Activated T-helper 1 cell treated with anti-CD3 and anti-CD28 coated beads, Interleukin-2, amount 50 U/mL, for 16 hours (primary cell): ENCODE measurements at regions not wholly inside any gene's neighbourhood (a gene's known extent, or its start where the extent isn't known, plus 50 kb on each side); places are given as distances from the start of the nearest gene placed in this dataset.

Experiments used
- DNase-seq, 2 donors: peaks; one replicate each; pipeline ENCODE4 v3.0.0-alpha.2; 2020; ENCODE audit warnings: low read depth in 1 of 2, low spot score in 1 of 2

- no peak for DNase-seq
These were observed 297.1 kb upstream of the C9orf72 start for GRCh38 chr9:27870404-27870803.

DNA sequence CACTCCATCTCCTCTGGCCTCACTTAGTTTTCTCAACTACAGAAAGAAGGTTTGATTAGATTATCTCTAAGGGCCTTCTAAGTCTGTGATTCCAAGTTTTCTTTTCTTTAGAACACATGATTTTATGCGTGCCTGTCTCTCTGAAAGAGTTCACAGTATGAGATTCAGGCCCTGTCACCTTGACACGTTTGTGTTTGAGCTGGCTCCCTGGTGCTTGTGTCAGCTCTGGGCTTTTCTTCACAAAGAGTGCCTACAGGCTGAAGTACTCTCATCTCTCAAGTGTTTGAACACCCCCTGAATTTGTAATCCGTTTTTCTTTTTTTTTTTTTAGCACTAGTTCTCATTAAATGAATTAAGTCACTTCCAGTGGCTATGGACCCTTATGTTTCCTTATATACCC, 306.9 kb upstream of the C9orf72 start:
- no peak for DNase-seq

DNA sequence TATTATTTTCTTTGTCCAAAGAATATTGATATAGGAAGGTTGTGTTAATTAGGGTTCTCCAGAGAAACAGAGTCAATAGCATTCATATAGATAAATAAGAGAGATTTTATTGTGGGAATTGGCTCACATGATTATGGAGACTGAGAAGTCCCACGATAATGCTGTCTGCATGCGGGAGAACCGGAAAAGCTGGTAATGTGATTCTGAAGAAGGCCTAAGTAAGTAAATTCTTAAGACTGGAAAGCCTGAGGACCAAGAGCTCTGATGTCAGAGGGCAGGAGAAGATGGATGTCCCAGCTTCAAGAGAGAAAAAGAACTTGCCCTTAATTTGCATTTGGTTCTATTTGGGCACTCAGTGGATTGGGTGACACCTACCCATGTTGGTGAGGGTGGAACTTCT, 307.4 kb upstream of the C9orf72 start:
- no peak for DNase-seq

DNA sequence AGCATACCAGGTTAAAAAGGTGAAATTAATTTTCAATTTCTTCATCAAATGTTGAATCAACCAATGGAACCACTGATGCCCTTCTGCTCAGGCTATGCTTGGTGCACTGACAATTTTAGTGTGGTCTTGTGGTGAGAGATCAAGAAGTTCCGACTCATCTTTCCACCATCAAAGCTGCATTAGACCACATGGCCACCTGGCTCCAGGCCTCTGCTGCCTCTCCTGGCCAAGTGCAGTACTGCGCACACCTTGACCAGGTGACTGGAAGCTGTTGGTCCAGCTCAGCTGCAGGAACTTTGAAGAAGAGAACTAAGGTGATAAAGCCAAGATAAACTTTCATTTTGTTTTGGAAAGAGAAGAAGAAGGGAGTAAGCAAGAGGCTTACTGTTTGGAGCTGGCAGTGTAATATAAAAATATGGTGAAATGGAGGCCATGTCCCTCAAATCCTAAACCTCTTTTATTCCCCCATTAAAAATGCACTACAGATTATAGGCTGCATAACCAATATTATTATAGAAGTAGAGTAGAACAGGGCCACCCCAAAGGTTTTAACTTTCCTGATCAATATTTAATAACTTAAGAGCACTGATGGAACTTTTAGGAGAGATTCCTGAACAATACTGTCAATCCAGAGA, 315.5 kb upstream of the C9orf72 start:
- no peak for DNase-seq

GRCh38 chr9:27924502-27924901, 351.2 kb upstream of the C9orf72 start:
- no peak for DNase-seq

DNA sequence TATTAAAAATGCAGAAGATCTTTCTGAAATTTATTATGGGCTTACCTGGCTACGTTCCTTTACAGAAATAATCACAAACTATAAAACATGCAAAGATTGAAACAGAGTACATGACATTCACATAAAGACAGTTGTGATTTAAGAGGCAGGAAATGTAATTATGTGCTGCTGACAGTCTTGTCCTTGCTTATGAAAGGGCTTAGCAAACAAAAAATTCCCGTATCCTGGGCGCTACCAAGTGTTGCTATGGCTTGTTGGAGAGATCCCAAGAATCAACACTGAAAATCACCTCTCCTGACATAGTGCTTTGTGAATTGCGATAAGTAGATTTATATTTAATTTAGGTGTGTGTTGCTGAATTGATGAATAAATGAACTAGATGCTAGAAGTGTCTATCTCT, 352.5 kb upstream of the C9orf72 start:
- DNase-seq = no peak

DNA sequence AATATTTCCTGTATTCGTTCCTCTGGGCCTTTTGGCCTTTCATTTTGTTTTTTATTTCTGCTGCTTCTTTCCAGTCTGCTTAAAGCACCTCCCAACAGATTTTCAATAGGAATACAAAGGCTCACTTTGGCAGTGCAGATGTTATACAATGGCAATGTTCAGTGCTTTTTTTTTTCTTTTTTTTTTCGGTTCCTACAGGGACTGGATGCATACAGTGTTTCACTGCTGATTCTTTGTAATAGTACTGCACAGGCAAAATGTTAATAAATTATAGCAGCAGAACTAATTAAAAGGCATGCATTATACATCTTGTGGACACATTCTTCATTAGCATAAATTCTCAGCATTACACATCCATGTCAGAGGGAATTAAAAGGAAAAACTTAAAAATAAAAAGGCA, 356.6 kb upstream of the C9orf72 start:
- no peak for DNase-seq

GRCh38 chr9:27933210-27934025, 360.1 kb upstream of the C9orf72 start:
- no peak for DNase-seq

- no peak for DNase-seq
These were observed 361.2 kb upstream of the C9orf72 start for GRCh38 chr9:27934471-27934870.

- no peak for DNase-seq
These were observed 365.9 kb upstream of the C9orf72 start for GRCh38 chr9:27939186-27939585.

DNA sequence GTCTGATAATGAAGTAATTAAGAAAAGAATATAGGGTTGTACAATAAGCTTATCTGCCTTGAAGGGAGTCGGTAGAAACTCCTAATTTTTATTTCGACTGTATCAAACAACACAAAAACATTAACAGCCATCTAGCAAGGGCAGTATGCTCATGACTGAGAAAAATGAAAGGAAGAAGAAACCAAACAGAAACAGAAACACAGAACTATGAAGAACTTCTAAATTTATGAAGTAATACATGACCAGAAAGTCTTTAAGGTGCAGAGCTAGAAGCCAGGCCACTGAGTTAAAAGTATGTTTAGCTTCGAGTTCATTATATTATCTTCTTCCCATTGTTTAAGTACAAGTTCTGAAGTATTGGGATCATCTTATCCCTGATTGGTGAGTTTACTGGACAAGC, 367.3 kb upstream of the C9orf72 start:
- DNase-seq = no peak

- DNase-seq = no peak
These were observed 370.2 kb upstream of the C9orf72 start for GRCh38 chr9:27943501-27943900.

DNA sequence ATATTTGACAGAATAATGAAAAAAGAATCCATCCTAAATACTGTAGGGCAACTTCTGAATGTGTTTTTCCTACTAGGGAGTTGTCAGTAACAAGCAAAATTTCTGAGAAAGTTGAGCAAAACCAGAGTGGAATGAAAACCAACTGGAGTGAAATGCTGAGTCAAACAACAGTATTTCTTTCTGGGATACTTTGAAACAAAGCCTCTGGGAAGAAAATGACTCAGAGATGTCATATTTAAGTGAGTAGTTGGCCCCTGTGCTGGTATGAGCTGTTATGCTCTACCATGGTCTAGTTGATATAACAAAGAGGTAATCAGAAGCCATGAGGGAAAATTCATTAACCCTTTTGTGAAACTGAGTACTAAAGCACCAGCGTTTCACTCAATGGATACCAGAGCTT, 372.1 kb upstream of the C9orf72 start:
- DNase-seq = no peak

DNA sequence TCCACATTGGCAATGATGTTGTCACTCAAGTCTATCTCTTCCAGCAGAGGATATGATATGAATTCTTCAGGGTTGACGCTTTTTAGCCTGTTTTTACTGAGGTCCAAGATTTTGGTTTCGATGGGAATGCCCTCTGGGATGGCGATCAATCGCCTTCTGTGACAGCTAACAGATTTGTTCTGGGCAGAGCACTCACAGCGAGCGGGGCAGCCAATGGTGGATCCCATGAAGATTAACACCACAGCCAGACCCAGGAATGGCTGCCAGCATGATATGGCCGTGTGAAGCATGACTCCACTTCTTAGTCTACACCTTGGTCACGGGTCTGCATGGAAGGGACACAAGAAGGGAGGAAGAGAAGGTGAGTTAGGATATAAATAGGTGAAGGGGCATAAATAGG, 377.1 kb upstream of the C9orf72 start:
- DNase-seq = no peak

DNA sequence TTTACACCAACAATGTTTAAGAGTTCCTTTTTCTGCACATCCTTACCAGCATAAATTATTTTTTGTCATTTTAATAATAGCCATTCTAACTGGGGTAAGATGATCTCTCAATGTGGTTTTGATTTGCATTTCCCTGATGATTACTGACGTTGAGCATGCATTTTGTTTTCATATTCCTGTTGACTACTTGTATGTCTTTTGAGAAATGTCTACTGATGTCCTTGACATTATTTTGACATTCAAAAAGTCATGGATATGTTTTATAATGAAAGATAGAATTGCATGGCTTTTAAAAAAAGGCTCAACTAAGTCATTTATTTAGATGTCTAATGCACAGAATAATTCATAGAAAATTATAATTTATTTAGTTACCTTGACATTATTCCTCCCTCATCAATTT, 381.6 kb upstream of the C9orf72 start:
- DNase-seq = no peak

DNA sequence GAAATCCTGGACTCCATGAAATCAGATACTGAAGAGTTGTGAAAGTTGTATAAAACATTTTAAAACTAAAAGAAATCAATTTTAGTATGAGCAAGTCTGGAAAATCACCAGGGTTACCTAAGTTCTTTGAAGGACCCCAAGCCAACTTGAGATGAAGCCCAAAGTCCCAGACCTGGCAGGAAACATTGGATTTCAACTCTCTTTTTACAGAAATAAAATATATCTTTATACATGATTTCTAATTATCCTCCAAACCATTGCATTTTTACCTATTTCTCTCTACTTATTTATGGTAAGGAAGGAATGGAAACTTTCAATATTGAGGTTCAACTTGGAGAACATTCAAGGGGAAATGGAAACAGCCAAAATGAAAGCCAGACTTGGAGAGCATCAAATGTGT, 390.6 kb upstream of the C9orf72 start:
- no peak for DNase-seq

DNA sequence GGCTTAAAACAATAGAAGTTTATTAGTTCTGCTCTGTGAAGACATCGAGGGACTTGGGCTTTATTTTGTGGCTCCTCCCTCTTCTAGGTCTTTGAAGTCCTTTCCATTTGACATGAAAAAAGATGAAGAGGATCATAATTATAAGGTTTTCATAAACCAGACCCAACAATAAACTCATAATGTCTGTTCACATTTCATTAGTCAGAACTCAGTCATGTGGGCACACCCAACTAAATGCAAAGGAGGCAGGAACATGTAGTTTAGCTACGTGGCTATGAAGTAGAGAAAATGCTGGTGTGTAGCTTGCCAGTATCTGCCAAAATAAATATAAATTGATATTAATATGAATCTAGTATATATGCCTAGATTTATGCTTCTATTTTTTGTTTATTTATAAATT, 393.9 kb upstream of the C9orf72 start:
- no peak for DNase-seq

GRCh38 chr9:27977931-27978330, 404.6 kb upstream of the C9orf72 start:
- DNase-seq = no peak

DNA sequence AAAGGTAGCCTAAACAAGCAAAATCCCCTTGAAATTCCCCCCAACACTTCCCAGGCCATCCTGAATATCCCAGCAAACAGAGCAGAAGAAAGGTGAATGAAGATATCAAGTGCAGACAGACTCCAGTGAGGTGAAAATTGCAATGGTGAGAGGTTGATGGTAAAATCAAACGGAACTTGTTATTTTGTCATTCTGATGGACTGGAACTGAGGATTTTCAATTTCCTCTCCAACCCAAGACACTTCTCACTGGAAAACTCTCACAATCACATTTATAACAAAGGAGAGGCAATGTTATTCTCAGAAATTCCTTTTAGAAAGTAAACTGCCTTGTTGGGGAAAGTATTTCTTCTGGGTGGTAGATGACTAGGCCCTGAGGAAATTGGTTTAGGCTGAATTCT, 412.4 kb upstream of the C9orf72 start:
- DNase-seq = no peak

- DNase-seq = no peak
These were observed 417.2 kb upstream of the C9orf72 start for GRCh38 chr9:27990524-27990923.

DNA sequence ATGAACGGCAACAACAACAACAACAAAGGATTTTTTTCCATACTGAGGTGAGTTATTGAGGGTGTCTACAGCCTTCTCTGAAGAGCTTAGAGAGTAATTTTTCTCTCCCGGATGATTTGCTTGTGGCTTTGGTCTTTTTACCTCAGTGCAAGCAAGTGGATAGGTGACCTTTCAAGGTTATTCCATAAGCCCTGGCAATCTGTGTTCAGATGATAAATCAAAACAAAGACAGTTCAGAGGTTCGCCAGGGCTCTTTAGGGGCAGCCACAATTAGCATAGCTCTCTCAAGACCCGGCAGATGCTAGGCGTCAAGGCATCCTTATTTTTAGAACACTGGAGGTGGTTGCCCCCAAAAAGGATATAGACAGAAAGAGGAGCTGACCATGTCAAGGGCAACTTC, 417.9 kb upstream of the C9orf72 start:
- DNase-seq = no peak

DNA sequence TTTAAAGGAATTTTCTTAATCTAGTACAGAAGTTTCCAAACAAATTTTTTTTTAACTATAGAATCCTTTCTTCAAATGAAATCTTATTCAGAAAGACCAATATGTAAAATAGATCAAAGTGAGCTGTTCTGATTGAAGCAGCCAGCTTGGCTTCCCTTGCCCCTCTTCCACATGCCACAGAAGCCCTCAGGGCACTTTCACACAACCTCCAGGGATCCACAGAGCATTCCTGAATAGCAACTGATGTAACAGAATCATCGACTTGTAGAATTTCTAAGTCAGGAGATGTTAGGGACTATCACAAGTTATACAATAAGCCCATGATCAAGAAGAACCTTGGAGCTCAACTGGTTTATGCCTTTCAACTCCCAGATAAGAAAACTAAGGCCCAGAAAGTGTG, 427.8 kb upstream of the C9orf72 start:
- no peak for DNase-seq

DNA sequence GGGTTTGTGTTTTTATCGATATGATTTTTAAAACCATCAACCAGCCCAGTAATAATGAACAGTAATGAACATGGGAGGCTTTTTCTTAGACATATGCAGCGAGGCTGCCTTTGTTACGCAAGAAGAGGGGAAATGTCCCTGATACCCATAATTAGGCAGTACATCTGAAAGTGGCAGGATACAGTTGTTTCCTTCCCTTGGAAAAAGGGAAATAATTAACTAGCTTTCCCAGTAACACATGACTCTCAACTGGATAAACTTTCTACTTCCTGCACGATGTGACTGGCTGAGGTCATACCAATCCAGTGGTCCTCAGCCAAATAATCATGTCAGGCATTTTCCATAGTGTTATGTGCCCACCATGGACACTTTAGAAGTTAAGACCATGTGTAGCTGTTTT, 431.6 kb upstream of the C9orf72 start:
- DNase-seq = no peak
